OCI-LY1 (cell line): ENCODE measurements at regions not wholly inside any gene's neighbourhood (a gene's known extent, or its start where the extent isn't known, plus 50 kb on each side); places are given as distances from the start of the nearest gene placed in this dataset.
"Not testable (repeated sequence)": the region's sequence is repeated elsewhere in the genome, so short reads cannot be mapped to it uniquely, and the experiment has no call there.

ENCODE experiments used
- H2AFZ ChIP-seq: fragments of 200-600 bp; sonication (generic), shearing (Covaris generic); 2 replicates; pipeline ENCODE4 v1.6.0; 2014; ENCODE audit warnings: antibody characterized with exemption, mild to moderate bottlenecking, low read length
- H3F3A ChIP-seq: fragments of 200-600 bp; sonication (generic), shearing (Covaris generic); 2 replicates; pipeline ENCODE4 v1.6.0; 2014; ENCODE audit warnings: mild to moderate bottlenecking, antibody characterized with exemption, low read length, moderate library complexity; ENCODE audit not compliant: insufficient read depth
- H3K27ac ChIP-seq: fragments of 200-600 bp; sonication (generic); 2 replicates; pipeline ENCODE4 v1.5.1; 2014; ENCODE audit warnings: low read length, mixed run types, mild to moderate bottlenecking, low read depth; ENCODE audit not compliant: poor library complexity, severe bottlenecking
- H3K27me3 ChIP-seq: fragments of 200-600 bp; sonication (generic); 2 replicates; pipeline ENCODE4 v1.6.0; 2014; ENCODE audit warnings: antibody characterized with exemption, mild to moderate bottlenecking, low read length, moderate library complexity; ENCODE audit not compliant: insufficient read depth
- H3K36me3 ChIP-seq: fragments of 200-600 bp; sonication (generic); 2 replicates; pipeline ENCODE4 v1.6.1; 2014; ENCODE audit warnings: mild to moderate bottlenecking, antibody characterized with exemption, low read length, moderate library complexity, mixed read lengths; ENCODE audit not compliant: insufficient read depth
- H3K4me1 ChIP-seq: fragments of 200-600 bp; sonication (generic); 2 replicates; pipeline ENCODE4 v1.5.1; 2014; ENCODE audit warnings: mild to moderate bottlenecking, low read length, moderate library complexity; ENCODE audit not compliant: insufficient read depth, severe bottlenecking
- H3K4me2 ChIP-seq: fragments of 200-600 bp; sonication (generic), shearing (Covaris generic); 2 replicates; pipeline ENCODE4 v1.6.1; 2014; ENCODE audit warnings: low read length
- H3K4me3 ChIP-seq: fragments of 200-600 bp; sonication (generic); 2 replicates; pipeline ENCODE4 v1.5.1; 2014; ENCODE audit warnings: low read length, low read depth, mild to moderate bottlenecking, mixed read lengths; ENCODE audit not compliant: poor library complexity, severe bottlenecking
- H3K79me2 ChIP-seq: fragments of 200-600 bp; shearing (Covaris generic); 2 replicates; pipeline ENCODE4 v1.6.1; 2016; ENCODE audit warnings: mixed run types, low read length, mixed read lengths; ENCODE audit not compliant: insufficient read depth
- H3K9ac ChIP-seq: fragments of 200-600 bp; sonication (generic), shearing (Covaris generic); 2 replicates; pipeline ENCODE4 v1.6.1; 2014; ENCODE audit warnings: mild to moderate bottlenecking, low read length, mixed read lengths
- H3K9me2 ChIP-seq: fragments of 200-600 bp; sonication (generic), shearing (Covaris generic); 2 replicates; pipeline ENCODE4 v1.6.1; 2014; ENCODE audit warnings: low read depth, mild to moderate bottlenecking, low read length, mixed read lengths
- H3K9me3 ChIP-seq: fragments of 200-600 bp; shearing (Covaris generic); 2 replicates; pipeline ENCODE4 v1.6.1; 2014; ENCODE audit warnings: low read length, mixed read lengths
- H4K20me1 ChIP-seq: fragments of 200-600 bp; sonication (generic), shearing (Covaris generic); 2 replicates; pipeline ENCODE4 v1.6.0; 2016; ENCODE audit warnings: mild to moderate bottlenecking, low read length; ENCODE audit not compliant: insufficient read depth
- CTCF ChIP-seq: fragments of 200-600 bp; sonication (generic), shearing (Covaris generic); IDR thresholded peaks from 2 replicates; pipeline ENCODE4 v1.5.1; 2017; ENCODE audit warnings: mild to moderate bottlenecking, antibody characterized with exemption, low read length, moderate library complexity, mixed read lengths
- EZH2 ChIP-seq: fragments of 200-600 bp; sonication (generic), shearing (Covaris generic); IDR thresholded peaks from 2 replicates; pipeline ENCODE4 v1.8.0; 2017; ENCODE audit warnings: borderline replicate concordance, mixed run types, mild to moderate bottlenecking, antibody characterized with exemption, low read length, moderate library complexity, mixed read lengths

- H3K4me1 ChIP-seq, H3K9me3 ChIP-seq, H3K27ac ChIP-seq, H3K79me2 ChIP-seq, H3K36me3 ChIP-seq, H3K9me2 ChIP-seq, H2AFZ ChIP-seq, H3K4me3 ChIP-seq, H3K9ac ChIP-seq, H3K4me2 ChIP-seq, H3K27me3 ChIP-seq, H4K20me1 ChIP-seq, H3F3A ChIP-seq: not testable (repeated sequence)
Measured at GRCh38 chr18:977732-978131, 73.1 kb downstream of the ADCYAP1 start.

- no peaks in the 10 kb centered on the region for H3K9me2 ChIP-seq
- H3K36me3 ChIP-seq: no peaks in the 10 kb centered on the region
- no peaks in the 10 kb centered on the region for H3K27me3 ChIP-seq
- no peak for TF ChIP-seq CTCF
- no peak for TF ChIP-seq EZH2
- H4K20me1 ChIP-seq: no peaks in the 10 kb centered on the region
- no peaks in the 10 kb centered on the region for H3F3A ChIP-seq
- no peak overlapping the region for H3K9ac ChIP-seq
- H3K9me3 ChIP-seq: no peaks in the 10 kb centered on the region
- H3K4me3 ChIP-seq: no peak overlapping the region
- H3K79me2 ChIP-seq: no peaks in the 10 kb centered on the region
- no peaks in the 10 kb centered on the region for H3K4me1 ChIP-seq
- H2AFZ ChIP-seq: no peak overlapping the region
- no peak overlapping the region for H3K27ac ChIP-seq
- H3K4me2 ChIP-seq: no peak overlapping the region
Measured at GRCh38 chr18:980586-980985, 75.9 kb downstream of the ADCYAP1 start.

GRCh38 chr18:984004-984403 is 79.3 kb downstream of the ADCYAP1 start:
- no peak overlapping the region for H3K4me2 ChIP-seq

More at GRCh38 chr18:984004-984403, 79.3 kb downstream of the ADCYAP1 start:
- no peaks in the 10 kb centered on the region for H4K20me1 ChIP-seq
- H3K9ac ChIP-seq: no peak overlapping the region
- no peaks in the 10 kb centered on the region for H3K4me1 ChIP-seq
- no peaks in the 10 kb centered on the region for H3F3A ChIP-seq
- H3K9me2 ChIP-seq: no peaks in the 10 kb centered on the region
- H3K9me3 ChIP-seq: no peaks in the 10 kb centered on the region
- H2AFZ ChIP-seq: no peak overlapping the region
- TF ChIP-seq CTCF: no peak
- no peak for TF ChIP-seq EZH2
- H3K4me3 ChIP-seq: no peak overlapping the region
- H3K36me3 ChIP-seq: no peaks in the 10 kb centered on the region
- no peaks in the 10 kb centered on the region for H3K27me3 ChIP-seq
- no peaks in the 10 kb centered on the region for H3K79me2 ChIP-seq
- no peak overlapping the region for H3K27ac ChIP-seq
